Mammary epithelial cell (primary cell): ENCODE measurements at regions not wholly inside any gene's neighbourhood (a gene's known extent, or its start where the extent isn't known, plus 50 kb on each side); places are given as distances from the start of the nearest gene placed in this dataset.

Experiments used
- EZH2 ChIP-seq: IDR thresholded peaks from 2 replicates; pipeline ENCODE4 v1.6.1; 2012; ENCODE audit warnings: low read length, inconsistent platforms, borderline replicate concordance
- TF ChIP-seq, protein P1 (sequence below), 2 donors: IDR thresholded peaks in 1 of 2; conservative IDR thresholded peaks in 1 of 2; 2 replicates each; pipeline ENCODE4 v1.5.1; 2011 to 2012; ENCODE audit warnings: inconsistent platforms in 2 of 2, low read length in 2 of 2, mild to moderate bottlenecking in 2 of 2, control low read depth in 1 of 2, low read depth in 1 of 2; ENCODE audit not compliant: insufficient read depth in 1 of 2; ENCODE audit errors: extremely low read depth in 1 of 2

DNA sequence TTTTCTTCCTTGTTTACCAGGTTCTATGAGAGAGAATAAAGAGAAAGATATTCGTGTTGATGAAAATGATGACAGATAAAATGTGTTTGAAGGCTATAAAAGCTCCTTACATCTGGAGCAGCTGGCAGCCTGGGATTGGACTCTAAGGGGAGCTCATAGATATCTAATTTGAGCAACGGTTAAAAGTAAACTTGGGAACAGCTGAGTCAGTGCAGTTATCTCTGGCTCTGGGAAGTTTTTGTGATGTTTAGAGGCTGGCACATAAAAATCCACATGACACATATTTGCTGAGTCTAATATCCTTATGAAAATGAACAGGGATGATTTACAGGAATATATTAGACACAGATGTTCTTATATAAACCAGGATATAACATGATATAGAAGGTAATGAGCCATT lies 331.8 kb upstream of the TENM3 start:
- TF ChIP-seq EZH2 = no peak
- TF ChIP-seq, protein P1, sequence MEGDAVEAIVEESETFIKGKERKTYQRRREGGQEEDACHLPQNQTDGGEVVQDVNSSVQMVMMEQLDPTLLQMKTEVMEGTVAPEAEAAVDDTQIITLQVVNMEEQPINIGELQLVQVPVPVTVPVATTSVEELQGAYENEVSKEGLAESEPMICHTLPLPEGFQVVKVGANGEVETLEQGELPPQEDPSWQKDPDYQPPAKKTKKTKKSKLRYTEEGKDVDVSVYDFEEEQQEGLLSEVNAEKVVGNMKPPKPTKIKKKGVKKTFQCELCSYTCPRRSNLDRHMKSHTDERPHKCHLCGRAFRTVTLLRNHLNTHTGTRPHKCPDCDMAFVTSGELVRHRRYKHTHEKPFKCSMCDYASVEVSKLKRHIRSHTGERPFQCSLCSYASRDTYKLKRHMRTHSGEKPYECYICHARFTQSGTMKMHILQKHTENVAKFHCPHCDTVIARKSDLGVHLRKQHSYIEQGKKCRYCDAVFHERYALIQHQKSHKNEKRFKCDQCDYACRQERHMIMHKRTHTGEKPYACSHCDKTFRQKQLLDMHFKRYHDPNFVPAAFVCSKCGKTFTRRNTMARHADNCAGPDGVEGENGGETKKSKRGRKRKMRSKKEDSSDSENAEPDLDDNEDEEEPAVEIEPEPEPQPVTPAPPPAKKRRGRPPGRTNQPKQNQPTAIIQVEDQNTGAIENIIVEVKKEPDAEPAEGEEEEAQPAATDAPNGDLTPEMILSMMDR (conservative IDR thresholded peaks at IDR 0.05 in 1 of 2, IDR thresholded peaks at IDR 0.05 in 1 of 2; ENCODE audit: extremely low read depth in 1 of 2, insufficient read depth in 1 of 2, low read depth in 1 of 2, low read length in 2 of 2) = no peak
